Astrocyte (in vitro differentiated cells and primary cell): ENCODE measurements at regions not wholly inside any gene's neighbourhood (a gene's known extent, or its start where the extent isn't known, plus 50 kb on each side); places are given as distances from the start of the nearest gene placed in this dataset.

Experiments
- EZH2 ChIP-seq: IDR thresholded peaks from 2 replicates; pipeline ENCODE4 v1.6.1; 2012; ENCODE audit warnings: mild to moderate bottlenecking, low read length, inconsistent platforms; ENCODE audit not compliant: insufficient read depth
- TF ChIP-seq, protein P1 (sequence below): IDR thresholded peaks from 2 replicates; pipeline ENCODE4 v1.5.1; 2011; ENCODE audit warnings: low read depth, mild to moderate bottlenecking, inconsistent platforms, low read length, moderate library complexity; ENCODE audit not compliant: insufficient read depth

- TF ChIP-seq, protein P1, sequence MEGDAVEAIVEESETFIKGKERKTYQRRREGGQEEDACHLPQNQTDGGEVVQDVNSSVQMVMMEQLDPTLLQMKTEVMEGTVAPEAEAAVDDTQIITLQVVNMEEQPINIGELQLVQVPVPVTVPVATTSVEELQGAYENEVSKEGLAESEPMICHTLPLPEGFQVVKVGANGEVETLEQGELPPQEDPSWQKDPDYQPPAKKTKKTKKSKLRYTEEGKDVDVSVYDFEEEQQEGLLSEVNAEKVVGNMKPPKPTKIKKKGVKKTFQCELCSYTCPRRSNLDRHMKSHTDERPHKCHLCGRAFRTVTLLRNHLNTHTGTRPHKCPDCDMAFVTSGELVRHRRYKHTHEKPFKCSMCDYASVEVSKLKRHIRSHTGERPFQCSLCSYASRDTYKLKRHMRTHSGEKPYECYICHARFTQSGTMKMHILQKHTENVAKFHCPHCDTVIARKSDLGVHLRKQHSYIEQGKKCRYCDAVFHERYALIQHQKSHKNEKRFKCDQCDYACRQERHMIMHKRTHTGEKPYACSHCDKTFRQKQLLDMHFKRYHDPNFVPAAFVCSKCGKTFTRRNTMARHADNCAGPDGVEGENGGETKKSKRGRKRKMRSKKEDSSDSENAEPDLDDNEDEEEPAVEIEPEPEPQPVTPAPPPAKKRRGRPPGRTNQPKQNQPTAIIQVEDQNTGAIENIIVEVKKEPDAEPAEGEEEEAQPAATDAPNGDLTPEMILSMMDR: no peak
- TF ChIP-seq EZH2: no peak
These were observed 1509.7 kb upstream of the LRRTM3 start for GRCh38 chr10:65416094-65416493.
